Mucosa of descending colon (tissue), 3 donors: ENCODE measurements at regions not wholly inside any gene's neighbourhood (a gene's known extent, or its start where the extent isn't known, plus 50 kb on each side); places are given as distances from the start of the nearest gene placed in this dataset.

Experiments
- ATAC-seq: fragments of 200-7000 bp; cut with Tn5 transposase; one replicate; pipeline ENCODE4 v1.9.1; 2020; ENCODE audit warnings: mild to moderate bottlenecking, moderate library complexity
- DNase-seq, 3 donors: peaks; one replicate each; pipeline ENCODE4 v3.0.0-alpha.2; 2020
- H3K36me3 ChIP-seq: fragments of 200-600 bp; one replicate; pipeline ENCODE4 v1.8.0; 2021; ENCODE audit warnings: low read depth, mild to moderate bottlenecking
- H3K4me1 ChIP-seq: fragments of 200-600 bp; one replicate; pipeline ENCODE4 v1.8.0; 2021; ENCODE audit warnings: low read depth, mild to moderate bottlenecking
- H3K4me3 ChIP-seq: fragments of 200-600 bp; one replicate; pipeline ENCODE4 v1.8.0; 2021; ENCODE audit warnings: mild to moderate bottlenecking
- H3K9me3 ChIP-seq: fragments of 200-600 bp; one replicate; pipeline ENCODE4 v1.8.0; 2021; ENCODE audit warnings: mild to moderate bottlenecking
- CTCF ChIP-seq: fragments of 200-600 bp; IDR thresholded peaks from one replicate; pipeline ENCODE4 v1.8.0; 2022; ENCODE audit warnings: antibody characterized with exemption, mild to moderate bottlenecking
- intact Hi-C, 2 donors: fragments of 100-400 bp; cut with DNase I in 1 of 2; cut with micrococcal nuclease in 1 of 2; formaldehyde crosslinking; loops; one replicate each; pipeline versions ENCODE4 v1.11.0 to v1.11.1; 2022; cut with DNase I, micrococcal nuclease
- donor health status: DM: no; HTN: no; CAD: no; lungs with moderate emphysema.
- donor health status: DM: no; HTN: no; CAD: no.
- donor health status: DM: no; HTN: yes; CAD: no.

GRCh38 chr17:71409137-71409536 lies 711.7 kb upstream of the SOX9 start:
- no peak for ATAC-seq
- Histone ChIP-seq H3K4me1 (no peaks in the 10 kb centered on the region), H3K36me3 (no peaks in the 10 kb centered on the region), H3K4me3 (no peak overlapping the region), H3K9me3 (no peaks in the 10 kb centered on the region)
- intact Hi-C loops: no loop called here
- TF ChIP-seq CTCF: no peak
- DNase-seq: no peak

GRCh38 chr17:71409712-71410111 lies 711.1 kb upstream of the SOX9 start:
- Histone ChIP-seq H3K9me3 (no peaks in the 10 kb centered on the region), H3K4me1 (no peaks in the 10 kb centered on the region), H3K36me3 (no peaks in the 10 kb centered on the region), H3K4me3 (no peak overlapping the region)
- ATAC-seq: no peak
- no peak for DNase-seq
- no peak for TF ChIP-seq CTCF
- intact Hi-C loops: no loop called here

- ATAC-seq: no peak
Observed at GRCh38 chr17:71412803-71413202, 708.0 kb upstream of the SOX9 start.

GRCh38 chr17:71413935-71414334 lies 706.9 kb upstream of the SOX9 start:
- H3K4me3 ChIP-seq: no peak overlapping the region
- no peak for TF ChIP-seq CTCF
- no peaks in the 10 kb centered on the region for H3K9me3 ChIP-seq
- ATAC-seq: no peak
- H3K4me1 ChIP-seq: no peaks in the 10 kb centered on the region
- DNase-seq: no peak
- no peaks in the 10 kb centered on the region for H3K36me3 ChIP-seq
- intact Hi-C loops: no loop called here

More at GRCh38 chr17:71412803-71413202, 708.0 kb upstream of the SOX9 start:
- no peaks in the 10 kb centered on the region for H3K36me3 ChIP-seq
- H3K4me1 ChIP-seq: no peaks in the 10 kb centered on the region
- H3K9me3 ChIP-seq: no peaks in the 10 kb centered on the region
- intact Hi-C loops: no loop called here
- no peak for TF ChIP-seq CTCF
- DNase-seq: no peak
- H3K4me3 ChIP-seq: no peak overlapping the region

GRCh38 chr17:71417142-71417541 lies 703.7 kb upstream of the SOX9 start:
- DNase-seq (no peak), ATAC-seq (no peak)
- H3K36me3 ChIP-seq: no peaks in the 10 kb centered on the region
- no peak overlapping the region for H3K4me3 ChIP-seq
- H3K4me1 ChIP-seq: no peaks in the 10 kb centered on the region
- no peak for TF ChIP-seq CTCF
- intact Hi-C loops: no loop called here
- no peaks in the 10 kb centered on the region for H3K9me3 ChIP-seq

- DNase-seq: no peak
- Histone ChIP-seq H3K36me3 (no peaks in the 10 kb centered on the region), H3K9me3 (no peaks in the 10 kb centered on the region), H3K4me1 (no peaks in the 10 kb centered on the region), H3K4me3 (no peak overlapping the region)
- no peak for ATAC-seq
- intact Hi-C loops: no loop called here
- TF ChIP-seq CTCF: no peak
Observed at GRCh38 chr17:71422968-71423367, 697.9 kb upstream of the SOX9 start.
